Pons (tissue), 1 donor: ENCODE measurements at regions not wholly inside any gene's neighbourhood (a gene's known extent, or its start where the extent isn't known, plus 50 kb on each side); places are given as distances from the start of the nearest gene placed in this dataset.
"Not testable (repeated sequence)": the region's sequence is repeated elsewhere in the genome, so short reads cannot be mapped to it uniquely, and the experiment has no call there.

Source experiments
- DNase-seq: peaks from one replicate; pipeline ENCODE4 v3.0.0-alpha.2; 2016; ENCODE audit warnings: low spot score

DNA sequence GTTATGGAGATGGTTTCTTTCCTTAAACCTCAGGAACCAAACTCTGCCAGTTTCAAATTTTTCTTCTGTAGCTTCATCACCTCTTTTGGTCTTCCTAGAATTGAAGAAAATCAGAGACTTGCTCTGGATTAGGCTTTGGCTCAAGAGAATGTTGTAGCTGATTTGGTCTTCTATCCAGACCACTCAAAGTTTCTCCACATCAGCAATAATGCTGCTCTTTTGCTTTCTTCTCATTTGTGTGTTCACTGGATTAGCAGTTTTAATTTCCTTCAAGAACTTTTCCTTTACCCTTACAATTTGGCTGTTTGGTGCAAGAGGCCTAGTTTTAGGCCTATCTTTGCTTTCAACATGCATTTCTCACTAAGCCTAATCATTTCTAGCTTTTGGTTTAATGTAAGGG lies 78.1 kb upstream of the PLCB4 start:
- DNase-seq: no peak

- no peak for DNase-seq
Observed at GRCh38 chr20:8994045-8994444, 74.8 kb upstream of the PLCB4 start.

DNA sequence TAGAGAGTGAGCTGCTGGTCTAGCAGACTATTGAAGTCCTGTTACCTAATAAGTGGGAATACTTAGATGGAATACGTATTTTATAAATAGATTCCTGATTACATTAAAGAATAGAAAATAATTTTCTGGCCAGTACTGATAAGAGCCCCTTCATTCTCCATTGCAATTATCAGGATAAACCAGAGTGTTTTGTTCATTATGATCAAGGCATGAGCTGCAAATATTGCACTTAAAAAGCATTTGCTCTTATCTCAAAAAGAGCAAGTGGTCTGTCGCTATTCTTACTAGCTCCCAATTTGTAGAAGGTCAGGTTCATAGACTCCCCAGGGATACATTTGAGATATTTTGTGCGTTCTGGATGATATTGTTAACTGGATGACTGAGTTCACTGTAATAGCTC lies 73.1 kb upstream of the PLCB4 start:
- no peak for DNase-seq

DNA sequence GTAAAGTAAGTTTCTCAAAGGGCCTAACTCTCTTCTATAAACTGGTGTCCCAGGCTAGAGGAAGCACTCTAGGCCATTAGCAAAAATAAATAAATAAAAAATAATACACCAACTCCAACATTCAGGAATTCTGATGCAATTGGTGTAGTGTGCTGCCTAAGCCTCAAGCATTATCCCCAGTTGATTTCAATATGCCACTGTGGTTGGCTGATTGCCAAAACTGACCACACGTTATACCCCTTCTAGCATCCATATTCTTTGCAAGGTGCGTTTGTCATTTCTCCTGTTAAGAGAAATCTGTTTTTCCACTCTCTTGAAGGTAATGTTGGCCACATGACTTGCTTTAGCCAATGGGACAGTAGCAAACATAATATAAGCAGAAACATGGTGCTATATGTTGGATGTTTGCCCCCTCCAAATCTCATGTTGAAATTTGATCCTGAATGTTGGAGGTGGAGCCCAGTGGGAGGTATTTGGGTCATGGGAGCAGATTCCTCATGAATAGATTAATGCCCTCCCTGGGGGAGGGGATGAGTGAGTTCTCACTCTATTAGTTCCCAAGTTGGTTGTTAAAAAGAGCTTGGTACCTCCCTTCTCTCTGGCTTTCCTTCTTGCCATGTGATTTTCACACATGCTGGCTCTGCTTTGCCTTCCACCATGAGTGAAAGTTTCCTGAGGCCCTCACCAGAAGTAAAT lies 71.9 kb upstream of the PLCB4 start:
- no peak for DNase-seq

DNA sequence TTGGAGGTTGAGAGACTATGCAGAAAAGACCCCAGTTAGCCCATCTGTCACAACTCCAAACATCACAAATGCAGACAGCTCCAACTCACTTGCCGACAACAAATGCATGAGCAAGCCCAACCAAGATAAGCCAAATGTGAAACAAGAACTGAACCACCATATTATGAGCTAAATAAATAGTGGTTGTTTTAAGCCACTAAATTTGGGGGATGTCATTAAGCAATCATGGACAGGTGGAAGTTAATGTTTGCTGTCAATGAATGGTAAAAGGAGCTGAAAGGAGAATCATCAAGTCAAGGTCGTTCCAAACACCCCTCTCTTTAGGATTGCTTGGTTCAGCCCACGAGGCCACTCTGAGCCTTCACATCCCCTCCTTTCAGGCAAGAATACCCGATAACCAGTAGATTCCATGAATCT lies 71.2 kb upstream of the PLCB4 start:
- no peak for DNase-seq

DNA sequence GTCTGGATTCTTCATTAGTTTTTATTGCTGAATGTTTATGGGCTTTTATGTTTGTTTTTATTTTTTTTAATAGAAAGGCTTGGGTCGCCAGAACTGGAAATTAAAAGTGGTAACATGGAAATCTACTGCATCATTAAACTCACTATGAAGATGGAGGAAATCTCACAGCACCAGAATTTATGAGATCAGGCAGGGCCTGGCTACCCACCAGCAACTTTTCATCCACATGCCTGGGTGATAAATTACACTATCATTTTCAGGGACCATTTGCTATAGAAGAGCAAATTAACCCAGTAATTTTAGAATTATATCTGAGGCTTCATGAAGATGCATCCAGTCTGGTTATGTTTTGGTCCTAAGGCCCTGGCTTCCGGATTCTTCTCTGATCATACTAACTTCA lies 57.8 kb upstream of the PLCB4 start:
- no peak for DNase-seq

GRCh38 chr20:9015232-9015983 lies 53.5 kb upstream of the PLCB4 start:
- not testable (repeated sequence) for DNase-seq

DNA sequence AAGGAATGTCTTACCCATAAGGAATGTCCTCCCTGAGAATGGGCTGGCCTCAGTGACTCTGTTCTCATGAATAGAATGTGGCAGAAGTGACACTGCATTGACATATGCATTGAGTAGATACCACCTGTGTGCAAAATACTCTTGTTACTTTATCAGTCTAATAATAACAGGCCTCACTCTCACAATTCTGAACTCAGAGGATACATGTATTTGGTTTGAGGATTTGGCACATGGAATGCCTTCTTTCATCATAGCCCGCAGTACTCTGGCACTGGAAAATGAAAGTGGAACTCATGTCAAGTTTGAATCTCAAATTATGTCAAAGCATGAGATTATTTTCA lies 52.9 kb upstream of the PLCB4 start:
- no peak for DNase-seq

GRCh38 chr20:9018346-9018745 lies 50.5 kb upstream of the PLCB4 start:
- no peak for DNase-seq
